ENCODE measurements at regions not wholly inside any gene's neighbourhood (a gene's known extent, or its start where the extent isn't known, plus 50 kb on each side); places are given as distances from the start of the nearest gene placed in this dataset.

DNA sequence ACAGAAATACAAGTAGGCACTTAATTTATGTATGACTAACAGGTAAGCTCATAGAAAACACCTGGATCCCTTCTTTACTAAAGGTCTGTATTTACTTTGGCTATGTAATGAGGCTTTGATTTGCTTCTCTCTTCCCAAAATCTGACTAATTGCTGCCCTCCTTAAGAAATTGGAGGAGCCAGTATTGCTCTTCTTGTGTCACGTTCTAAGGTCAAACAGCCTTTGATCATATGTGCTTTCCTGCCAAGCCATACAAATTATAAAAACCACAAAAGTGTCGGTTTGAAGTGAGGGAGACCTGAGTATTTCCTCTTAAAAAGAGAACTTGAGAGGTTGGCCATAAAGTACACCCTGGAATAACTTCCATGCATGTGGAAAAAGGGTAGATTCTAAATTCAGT is 112.1 kb upstream of the MB21D2 start:
- no peak overlapping the region for H2BK120ac ChIP-seq (ENCODE audit: insufficient read depth, low read length, poor library complexity)
- H2BK12ac ChIP-seq (ENCODE audit: low read length) = no peak overlapping the region
- H2BK5ac ChIP-seq (ENCODE audit: low read depth, low read length, poor library complexity) = no peak overlapping the region
- no peak for DNase-seq
- H3K18ac ChIP-seq (ENCODE audit: low read length) = no peak overlapping the region
- no peak overlapping the region for H3K27ac ChIP-seq (ENCODE audit: low read depth, low read length)
- no peaks in the 10 kb centered on the region for H3K4me1 ChIP-seq (ENCODE audit: control insufficient read depth in 1 of 2, insufficient read depth in 2 of 2, low read length in 2 of 2)
- H2AK5ac ChIP-seq (ENCODE audit: low read length) = no peak overlapping the region
- no peak overlapping the region for H4K8ac ChIP-seq (ENCODE audit: low read depth, low read length)
- H2AFZ ChIP-seq (ENCODE audit: insufficient read depth, low read length, poor library complexity) = no peak overlapping the region
- H3K9ac ChIP-seq (ENCODE audit: low read length) = no peak overlapping the region
- no peaks in the 10 kb centered on the region for H3K9me3 ChIP-seq (ENCODE audit: insufficient read depth, low read depth, low read length)
- H4K12ac ChIP-seq (ENCODE audit: low read depth, low read length) = no peak overlapping the region
- H3K79me1 ChIP-seq (ENCODE audit: low read length) = no peaks in the 10 kb centered on the region
- no peak overlapping the region for H3K23ac ChIP-seq (ENCODE audit: low read length)
- H3K4me2 ChIP-seq (ENCODE audit: low read length) = no peak overlapping the region
- H4K91ac ChIP-seq (ENCODE audit: low read depth, low read length) = no peak overlapping the region
- WGBS (ENCODE audit: extremely low coverage, insufficient coverage, insufficient read length) = no CpG with 5 or more reads among the region's 2 CpGs
- H3K36me3 ChIP-seq (ENCODE audit: control insufficient read depth in 1 of 2, insufficient read depth in 2 of 2, low read length in 2 of 2) = no peaks in the 10 kb centered on the region
- no peaks in the 10 kb centered on the region for H3K27me3 ChIP-seq (ENCODE audit: insufficient read depth, low read length)
- H3K4ac ChIP-seq (ENCODE audit: low read depth, low read length) = no peak overlapping the region
- no peak overlapping the region for H3K14ac ChIP-seq (ENCODE audit: low read length)
- no peak overlapping the region for H3K4me3 ChIP-seq (ENCODE audit: low read depth, low read length)
- no peaks in the 10 kb centered on the region for H3K79me2 ChIP-seq (ENCODE audit: control insufficient read depth, insufficient read depth, low read length, poor library complexity)

DNA sequence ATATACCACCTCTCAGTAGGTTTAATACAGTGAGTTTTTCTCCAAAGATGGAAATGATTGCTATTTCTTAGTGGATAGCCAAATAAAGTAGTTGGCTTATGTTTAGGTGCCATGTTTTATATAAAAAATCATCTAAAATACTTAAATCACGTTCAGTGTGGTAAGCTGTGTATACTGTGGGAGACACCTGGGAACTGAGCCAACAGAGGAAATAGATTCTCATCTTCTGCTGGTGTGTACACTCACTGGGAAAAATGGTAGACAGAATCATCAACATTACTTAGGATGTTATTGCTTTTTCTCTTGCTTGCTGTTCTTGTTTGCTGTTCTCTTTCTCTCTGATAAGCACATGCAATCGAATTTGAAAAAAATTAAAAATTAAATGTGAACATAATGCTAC is 112.6 kb upstream of the MB21D2 start:
- H3K79me1 ChIP-seq (ENCODE audit: low read length) = no peaks in the 10 kb centered on the region
- DNase-seq = no peak
- H4K91ac ChIP-seq (ENCODE audit: low read depth, low read length) = no peak overlapping the region
- no peak overlapping the region for H2AFZ ChIP-seq (ENCODE audit: insufficient read depth, low read length, poor library complexity)
- H3K79me2 ChIP-seq (ENCODE audit: control insufficient read depth, insufficient read depth, low read length, poor library complexity) = no peaks in the 10 kb centered on the region
- no peaks in the 10 kb centered on the region for H3K27me3 ChIP-seq (ENCODE audit: insufficient read depth, low read length)
- H3K27ac ChIP-seq (ENCODE audit: low read depth, low read length) = no peak overlapping the region
- H3K9ac ChIP-seq (ENCODE audit: low read length) = no peak overlapping the region
- no peak overlapping the region for H2AK5ac ChIP-seq (ENCODE audit: low read length)
- H3K14ac ChIP-seq (ENCODE audit: low read length) = no peak overlapping the region
- WGBS (ENCODE audit: extremely low coverage, insufficient coverage, insufficient read length) = no CpG with 5 or more reads among the region's 2 CpGs
- H3K36me3 ChIP-seq (ENCODE audit: control insufficient read depth in 1 of 2, insufficient read depth in 2 of 2, low read length in 2 of 2) = no peaks in the 10 kb centered on the region
- no peak overlapping the region for H3K4me3 ChIP-seq (ENCODE audit: low read depth, low read length)
- no peak overlapping the region for H4K8ac ChIP-seq (ENCODE audit: low read depth, low read length)
- no peaks in the 10 kb centered on the region for H3K9me3 ChIP-seq (ENCODE audit: insufficient read depth, low read depth, low read length)
- H2BK120ac ChIP-seq (ENCODE audit: insufficient read depth, low read length, poor library complexity) = no peak overlapping the region
- no peak overlapping the region for H3K4ac ChIP-seq (ENCODE audit: low read depth, low read length)
- H2BK5ac ChIP-seq (ENCODE audit: low read depth, low read length, poor library complexity) = no peak overlapping the region
- H3K4me1 ChIP-seq (ENCODE audit: control insufficient read depth in 1 of 2, insufficient read depth in 2 of 2, low read length in 2 of 2) = no peaks in the 10 kb centered on the region
- H2BK12ac ChIP-seq (ENCODE audit: low read length) = no peak overlapping the region
- H3K18ac ChIP-seq (ENCODE audit: low read length) = no peak overlapping the region
- no peak overlapping the region for H3K4me2 ChIP-seq (ENCODE audit: low read length)
- no peak overlapping the region for H3K23ac ChIP-seq (ENCODE audit: low read length)
- no peak overlapping the region for H4K12ac ChIP-seq (ENCODE audit: low read depth, low read length)

DNA sequence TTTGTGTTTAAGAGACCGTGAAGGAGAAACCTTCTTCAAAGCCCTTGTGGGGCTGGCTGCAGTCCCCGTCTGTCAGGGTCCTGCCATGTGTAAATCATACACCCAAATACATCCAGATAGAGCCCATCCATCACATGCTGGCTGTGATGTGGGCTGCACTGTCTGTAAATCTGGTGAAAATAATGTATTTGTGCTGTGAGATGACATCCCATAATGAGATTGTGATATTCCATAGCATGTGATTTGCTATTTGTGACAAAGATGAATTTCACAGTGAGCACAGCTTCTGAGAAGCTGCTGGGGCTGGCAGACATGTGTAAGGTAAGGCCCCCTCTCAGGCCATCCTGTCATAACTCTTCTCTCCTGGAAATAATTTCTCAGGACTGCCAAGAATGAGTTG is 114.3 kb upstream of the MB21D2 start:
- no peak overlapping the region for H4K91ac ChIP-seq (ENCODE audit: low read depth, low read length)
- H3K27ac ChIP-seq (ENCODE audit: low read depth, low read length) = no peak overlapping the region
- no peak overlapping the region for H3K14ac ChIP-seq (ENCODE audit: low read length)
- no peaks in the 10 kb centered on the region for H3K79me1 ChIP-seq (ENCODE audit: low read length)
- no peaks in the 10 kb centered on the region for H3K4me1 ChIP-seq (ENCODE audit: control insufficient read depth in 1 of 2, insufficient read depth in 2 of 2, low read length in 2 of 2)
- H3K23ac ChIP-seq (ENCODE audit: low read length) = no peak overlapping the region
- H2AK5ac ChIP-seq (ENCODE audit: low read length) = no peak overlapping the region
- H3K4me3 ChIP-seq (ENCODE audit: low read depth, low read length) = no peak overlapping the region
- no peak overlapping the region for H2BK5ac ChIP-seq (ENCODE audit: low read depth, low read length, poor library complexity)
- no peaks in the 10 kb centered on the region for H3K79me2 ChIP-seq (ENCODE audit: control insufficient read depth, insufficient read depth, low read length, poor library complexity)
- H3K36me3 ChIP-seq (ENCODE audit: control insufficient read depth in 1 of 2, insufficient read depth in 2 of 2, low read length in 2 of 2) = no peaks in the 10 kb centered on the region
- H4K8ac ChIP-seq (ENCODE audit: low read depth, low read length) = no peak overlapping the region
- no peak overlapping the region for H3K9ac ChIP-seq (ENCODE audit: low read length)
- no peak overlapping the region for H2AFZ ChIP-seq (ENCODE audit: insufficient read depth, low read length, poor library complexity)
- no peak overlapping the region for H4K12ac ChIP-seq (ENCODE audit: low read depth, low read length)
- no peak overlapping the region for H3K18ac ChIP-seq (ENCODE audit: low read length)
- no peak overlapping the region for H3K4me2 ChIP-seq (ENCODE audit: low read length)
- no peak overlapping the region for H2BK120ac ChIP-seq (ENCODE audit: insufficient read depth, low read length, poor library complexity)
- no CpG with 5 or more reads among the region's 2 CpGs for WGBS (ENCODE audit: extremely low coverage, insufficient coverage, insufficient read length)
- no peak overlapping the region for H2BK12ac ChIP-seq (ENCODE audit: low read length)
- DNase-seq = no peak
- no peaks in the 10 kb centered on the region for H3K27me3 ChIP-seq (ENCODE audit: insufficient read depth, low read length)
- H3K4ac ChIP-seq (ENCODE audit: low read depth, low read length) = no peak overlapping the region
- no peaks in the 10 kb centered on the region for H3K9me3 ChIP-seq (ENCODE audit: insufficient read depth, low read depth, low read length)

DNA sequence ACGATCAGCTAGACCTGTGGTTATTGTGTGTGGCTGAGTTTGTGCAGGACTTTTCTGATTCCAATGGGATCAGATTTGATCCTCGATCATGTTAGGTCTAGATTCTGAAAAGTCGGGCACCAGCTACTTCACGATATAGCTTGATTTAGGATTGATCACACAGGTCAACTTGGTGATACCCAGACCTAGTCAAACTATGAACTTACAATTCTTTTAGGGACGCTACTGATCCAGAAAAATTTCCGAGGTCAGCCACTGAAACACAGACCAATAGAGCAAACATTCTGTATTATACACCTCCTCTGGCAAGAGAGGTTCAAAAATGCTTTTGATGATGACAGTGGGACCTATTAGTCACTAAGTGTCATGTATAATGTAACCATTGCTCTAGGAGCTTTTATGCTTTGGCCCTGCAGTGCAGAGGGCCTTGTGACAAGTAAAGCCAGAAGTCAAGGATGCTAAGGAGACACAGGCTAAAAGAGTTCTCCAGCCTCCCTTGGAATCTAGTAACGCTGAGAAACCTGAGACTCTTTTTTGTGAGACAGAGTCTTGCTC is 115.6 kb upstream of the MB21D2 start:
- Histone ChIP-seq H3K27me3 (ENCODE audit: insufficient read depth, low read length) (no peaks in the 10 kb centered on the region), H3K14ac (ENCODE audit: low read length) (no peak overlapping the region), H3K23ac (ENCODE audit: low read length) (no peak overlapping the region), H4K8ac (ENCODE audit: low read depth, low read length) (no peak overlapping the region), H2AK5ac (ENCODE audit: low read length) (no peak overlapping the region), H2BK12ac (ENCODE audit: low read length) (no peak overlapping the region), H3K27ac (ENCODE audit: low read depth, low read length) (no peak overlapping the region), H3K79me1 (ENCODE audit: low read length) (no peaks in the 10 kb centered on the region), H3K4me3 (ENCODE audit: low read depth, low read length) (no peak overlapping the region), H3K36me3 (ENCODE audit: control insufficient read depth in 1 of 2, insufficient read depth in 2 of 2, low read length in 2 of 2) (no peaks in the 10 kb centered on the region), H2AFZ (ENCODE audit: insufficient read depth, low read length, poor library complexity) (no peak overlapping the region), H3K4ac (ENCODE audit: low read depth, low read length) (no peak overlapping the region), H4K12ac (ENCODE audit: low read depth, low read length) (no peak overlapping the region), H3K9ac (ENCODE audit: low read length) (no peak overlapping the region), H3K4me1 (ENCODE audit: control insufficient read depth in 1 of 2, insufficient read depth in 2 of 2, low read length in 2 of 2) (no peaks in the 10 kb centered on the region), H2BK120ac (ENCODE audit: insufficient read depth, low read length, poor library complexity) (no peak overlapping the region), H3K4me2 (ENCODE audit: low read length) (no peak overlapping the region), H3K18ac (ENCODE audit: low read length) (no peak overlapping the region), H2BK5ac (ENCODE audit: low read depth, low read length, poor library complexity) (no peak overlapping the region), H4K91ac (ENCODE audit: low read depth, low read length) (no peak overlapping the region), H3K9me3 (ENCODE audit: insufficient read depth, low read depth, low read length) (no peaks in the 10 kb centered on the region), H3K79me2 (ENCODE audit: control insufficient read depth, insufficient read depth, low read length, poor library complexity) (no peaks in the 10 kb centered on the region)
- no CpG with 5 or more reads among the region's 7 CpGs for WGBS (ENCODE audit: extremely low coverage, insufficient coverage, insufficient read length)
- no peak for DNase-seq

Measured in trophoblast cell (in vitro differentiated cells and primary cell).